GM12875 (cell line): ENCODE measurements at regions not wholly inside any gene's neighbourhood (a gene's known extent, or its start where the extent isn't known, plus 50 kb on each side); places are given as distances from the start of the nearest gene placed in this dataset.
"Not testable (repeated sequence)": the region's sequence is repeated elsewhere in the genome, so short reads cannot be mapped to it uniquely, and the experiment has no call there.

Experiments
- H3K4me3 ChIP-seq: one replicate; pipeline ENCODE4 v1.5.1; 2011; ENCODE audit warnings: low read depth, low read length, control low read depth
- TF ChIP-seq, protein P1 (sequence below): IDR thresholded peaks from 2 replicates; pipeline ENCODE4 v1.5.1; 2011; ENCODE audit warnings: low read depth, mild to moderate bottlenecking, control low read depth, inconsistent platforms, low read length, moderate library complexity, borderline replicate concordance; ENCODE audit not compliant: insufficient read depth

DNA sequence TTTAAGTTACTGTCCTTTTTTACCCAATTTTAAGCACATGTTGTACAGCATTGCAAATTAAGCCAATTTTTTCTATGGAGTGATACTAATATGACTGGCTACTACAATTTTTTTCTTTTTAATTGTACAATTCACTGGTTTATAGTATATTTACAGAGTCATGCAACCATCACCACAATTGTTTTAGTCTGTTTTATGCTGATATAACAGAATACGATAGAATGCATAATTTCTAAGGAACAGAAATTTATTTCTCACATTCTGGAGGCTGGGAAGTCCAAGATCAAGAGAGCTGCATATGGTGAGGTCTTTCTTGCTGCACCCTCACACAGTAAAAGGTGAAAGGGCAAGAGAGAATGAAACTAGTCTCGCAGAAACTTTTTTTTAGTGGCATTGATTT, 125.3 kb downstream of the GLUD2 start:
- TF ChIP-seq, protein P1, sequence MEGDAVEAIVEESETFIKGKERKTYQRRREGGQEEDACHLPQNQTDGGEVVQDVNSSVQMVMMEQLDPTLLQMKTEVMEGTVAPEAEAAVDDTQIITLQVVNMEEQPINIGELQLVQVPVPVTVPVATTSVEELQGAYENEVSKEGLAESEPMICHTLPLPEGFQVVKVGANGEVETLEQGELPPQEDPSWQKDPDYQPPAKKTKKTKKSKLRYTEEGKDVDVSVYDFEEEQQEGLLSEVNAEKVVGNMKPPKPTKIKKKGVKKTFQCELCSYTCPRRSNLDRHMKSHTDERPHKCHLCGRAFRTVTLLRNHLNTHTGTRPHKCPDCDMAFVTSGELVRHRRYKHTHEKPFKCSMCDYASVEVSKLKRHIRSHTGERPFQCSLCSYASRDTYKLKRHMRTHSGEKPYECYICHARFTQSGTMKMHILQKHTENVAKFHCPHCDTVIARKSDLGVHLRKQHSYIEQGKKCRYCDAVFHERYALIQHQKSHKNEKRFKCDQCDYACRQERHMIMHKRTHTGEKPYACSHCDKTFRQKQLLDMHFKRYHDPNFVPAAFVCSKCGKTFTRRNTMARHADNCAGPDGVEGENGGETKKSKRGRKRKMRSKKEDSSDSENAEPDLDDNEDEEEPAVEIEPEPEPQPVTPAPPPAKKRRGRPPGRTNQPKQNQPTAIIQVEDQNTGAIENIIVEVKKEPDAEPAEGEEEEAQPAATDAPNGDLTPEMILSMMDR: no peak

DNA sequence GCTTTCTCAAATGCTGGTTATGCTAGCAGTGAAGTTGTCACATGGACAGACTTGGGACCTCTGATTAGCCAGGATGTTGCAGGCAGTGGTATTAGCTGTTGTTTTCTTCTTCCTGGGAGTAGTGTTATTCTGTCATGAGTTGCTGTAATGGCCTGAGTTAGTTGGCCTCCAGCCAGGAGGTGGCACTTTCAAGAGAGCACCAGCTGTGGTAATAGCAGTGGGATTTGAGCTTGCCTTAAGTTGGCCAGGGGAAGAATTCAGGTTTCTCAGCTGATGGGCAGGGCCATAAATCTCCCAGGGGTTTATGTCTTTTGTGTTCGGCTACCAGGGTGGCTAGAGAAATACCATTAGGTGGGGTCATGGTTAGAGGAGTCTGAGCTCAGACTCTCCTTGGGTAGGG, 132.6 kb downstream of the GLUD2 start:
- no peak overlapping the region for H3K4me3 ChIP-seq
- TF ChIP-seq, protein P1: no peak

More for the DNA sequence above, 125.3 kb downstream of the GLUD2 start:
- H3K4me3 ChIP-seq: no peak overlapping the region

- no peak overlapping the region for H3K4me3 ChIP-seq
- TF ChIP-seq, protein P1: no peak
Measured at GRCh38 chrX:121191779-121192178, 144.4 kb downstream of the GLUD2 start.

GRCh38 chrX:121195719-121196118, 148.3 kb downstream of the GLUD2 start:
- TF ChIP-seq, protein P1: no peak
- H3K4me3 ChIP-seq: no peak overlapping the region

DNA sequence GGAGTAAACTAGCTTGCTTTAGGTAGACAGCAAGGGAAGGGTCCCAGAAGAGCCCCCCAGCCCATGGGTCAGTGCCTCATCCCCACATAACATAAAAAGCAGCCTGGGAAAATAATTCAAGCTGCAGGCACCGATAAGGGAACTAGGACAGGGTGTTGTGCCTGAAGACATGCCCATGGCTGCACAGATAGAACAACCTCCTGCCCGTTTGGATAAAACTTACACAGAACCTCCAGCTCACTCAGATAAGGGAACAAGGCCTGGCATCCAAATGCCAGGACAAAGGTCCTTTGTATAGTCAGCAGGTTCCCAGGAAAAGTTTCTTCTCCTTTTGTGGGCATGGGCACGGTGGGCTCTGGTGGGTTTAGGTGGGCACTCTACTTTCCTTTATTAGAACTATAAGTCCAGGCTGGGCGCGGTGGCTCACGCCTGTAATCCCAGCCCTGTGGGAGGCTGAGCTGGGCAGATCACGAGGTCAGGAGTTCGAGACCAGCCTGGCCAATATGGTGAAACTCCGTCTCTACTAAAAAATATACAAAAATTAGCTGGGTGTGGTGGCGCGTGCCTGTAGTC, 149.5 kb downstream of the GLUD2 start:
- not testable (repeated sequence) for H3K4me3 ChIP-seq

- no peak overlapping the region for H3K4me3 ChIP-seq
- TF ChIP-seq, protein P1: no peak
Measured at GRCh38 chrX:121208563-121208962, 161.2 kb downstream of the GLUD2 start.

DNA sequence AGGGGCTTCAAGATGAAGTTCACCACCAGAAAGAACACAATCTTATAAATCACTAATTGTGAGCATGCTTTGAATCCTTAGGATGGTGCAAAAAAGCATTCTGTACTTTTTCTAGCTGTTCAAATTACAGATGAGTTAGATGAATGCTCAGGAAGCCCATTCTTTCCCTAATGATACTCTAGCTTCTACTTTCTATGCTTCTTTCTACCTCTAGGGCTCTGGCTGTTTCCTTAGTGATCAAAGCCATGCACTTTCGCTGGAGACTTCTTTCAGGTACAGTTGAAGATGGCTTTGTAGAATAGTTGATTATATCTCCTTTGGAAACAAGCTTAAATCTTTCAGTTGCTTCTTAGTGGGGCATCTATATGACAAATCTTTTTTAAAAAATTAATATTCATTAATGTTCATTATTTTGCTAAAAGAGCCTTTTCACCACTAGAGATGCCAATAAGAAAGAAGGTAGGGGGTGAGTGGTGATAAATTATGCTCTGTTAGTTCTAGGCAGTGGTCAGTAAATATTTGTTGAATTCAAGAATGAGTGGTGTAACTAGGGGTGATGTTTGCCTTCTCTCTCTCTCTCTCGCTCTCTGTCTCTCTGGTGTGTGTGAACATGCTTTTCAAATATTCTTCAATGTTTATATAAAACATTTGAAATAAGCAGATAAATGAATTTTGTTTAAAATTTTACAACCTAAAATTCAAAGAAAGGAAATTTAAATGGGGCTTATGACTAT, 169.4 kb downstream of the GLUD2 start:
- no peak overlapping the region for H3K4me3 ChIP-seq
- TF ChIP-seq, protein P1: no peak
